H1 (cell line): ENCODE measurements at regions not wholly inside any gene's neighbourhood (a gene's known extent, or its start where the extent isn't known, plus 50 kb on each side); places are given as distances from the start of the nearest gene placed in this dataset.

Experiments used
- CTCF ChIA-PET: fragments of 300-600 bp; sonication (Branson Sonifier 250); formaldehyde crosslinking; loops from one replicate; lab custom pipeline; 2021; ENCODE audit not compliant: partially characterized antibody; lab: Charles Lee
- POLR2A ChIA-PET: fragments of 300-600 bp; sonication (Branson Sonifier 250); formaldehyde crosslinking; loops from one replicate; lab custom pipeline; 2021; ENCODE audit warnings: inconsistent platforms; ENCODE audit not compliant: partially characterized antibody; lab: Charles Lee
- DNase-seq, 2 experiments: peaks; one replicate each; pipeline versions ENCODE4 v3.0.0 to v3.0.0-alpha.2; 2010 to 2022; ENCODE audit warnings: low spot score in 2 of 2, low read depth in 1 of 2, mixed read lengths in 1 of 2
- FAIRE-seq: peaks from 2 replicates; lab custom pipeline; 2011; peaks lifted over from hg19 to GRCh38; lab: Jason Lieb, UNC
- H2AFZ ChIP-seq: 2 replicates; pipeline ENCODE4 v1.8.1; 2012; ENCODE audit warnings: low read length, inconsistent platforms
- H2AK5ac ChIP-seq: 2 replicates; pipeline ENCODE4 v1.6.1; 2013; ENCODE audit warnings: low read depth, low read length
- H2BK120ac ChIP-seq: replicated peaks from 2 replicates; pipeline ENCODE3; 2013; ENCODE audit warnings: low read depth, low read length, inconsistent platforms
- H2BK12ac ChIP-seq: 2 replicates; pipeline ENCODE4 v1.6.1; 2013; ENCODE audit warnings: low read depth, low read length
- H2BK15ac ChIP-seq: 2 replicates; pipeline ENCODE4 v1.6.1; 2013; ENCODE audit warnings: low read length
- H2BK20ac ChIP-seq: 2 replicates; pipeline ENCODE4 v1.6.1; 2013; ENCODE audit warnings: low read length
- H2BK5ac ChIP-seq: 2 replicates; pipeline ENCODE4 v1.6.1; 2013; ENCODE audit warnings: low read depth, low read length
- H3K14ac ChIP-seq: 2 replicates; pipeline ENCODE4 v1.6.1; 2013; ENCODE audit warnings: inconsistent platforms; ENCODE audit not compliant: insufficient read length
- H3K18ac ChIP-seq: 2 replicates; pipeline ENCODE4 v1.6.1; 2013; ENCODE audit warnings: low read length; ENCODE audit errors: extremely low read depth
- H3K23ac ChIP-seq: 2 replicates; pipeline ENCODE4 v1.6.1; 2013; ENCODE audit warnings: inconsistent platforms; ENCODE audit not compliant: insufficient read length
- H3K23me2 ChIP-seq: 2 replicates; pipeline ENCODE4 v1.6.1; 2013; ENCODE audit warnings: low read depth, low read length
- H3K27ac ChIP-seq: 2 replicates; pipeline ENCODE4 v1.6.1; 2011; ENCODE audit warnings: low read depth, low read length, inconsistent platforms
- H3K27me3 ChIP-seq, 4 experiments: replicated peaks in 1 of 4; 1 replicate in 1 of 4; 2 replicates in 3 of 4; pipeline versions ENCODE4 v1.6.1 to v1.8.1; 2011 to 2013; ENCODE audit warnings: low read length in 3 of 4, mild to moderate bottlenecking in 3 of 4, inconsistent platforms in 2 of 4, mixed read lengths in 2 of 4, moderate library complexity in 1 of 4; ENCODE audit not compliant: control insufficient read depth in 3 of 4, insufficient read depth in 3 of 4; ENCODE audit errors: extremely low read depth in 1 of 4
- H3K36me3 ChIP-seq, 4 experiments: 2 replicates each; pipeline versions ENCODE4 v1.6.1 to v1.8.1; 2011 to 2013; ENCODE audit warnings: mild to moderate bottlenecking in 4 of 4, low read length in 3 of 4, moderate library complexity in 2 of 4, control low read depth in 1 of 4, inconsistent platforms in 1 of 4; ENCODE audit not compliant: insufficient read depth in 4 of 4, control insufficient read depth in 2 of 4
- H3K4ac ChIP-seq: replicated peaks from 2 replicates; pipeline ENCODE3; 2013; ENCODE audit warnings: low read length, low read depth, mixed read lengths, inconsistent platforms; ENCODE audit not compliant: insufficient read length
- H3K4me1 ChIP-seq, 4 experiments: replicated peaks in 1 of 4; 1 replicate in 1 of 4; 2 replicates in 3 of 4; pipeline versions ENCODE4 v1.6.1 to v1.8.1; 2011 to 2013; ENCODE audit warnings: low read length in 3 of 4, inconsistent platforms in 2 of 4, mixed read lengths in 1 of 4; ENCODE audit not compliant: insufficient read depth in 4 of 4, control insufficient read depth in 3 of 4
- H3K4me2 ChIP-seq, 2 experiments: 2 replicates each; pipeline versions ENCODE4 v1.6.1 to v1.8.1; 2011 to 2013; ENCODE audit warnings: low read depth in 2 of 2, low read length in 2 of 2, control low read depth in 1 of 2, inconsistent platforms in 1 of 2, mild to moderate bottlenecking in 1 of 2; ENCODE audit not compliant: insufficient read depth in 1 of 2
- H3K4me3 ChIP-seq, 4 experiments: fragments of 200-600, 300-600 bp in 1 of 4; sonication (generic), shearing (Covaris generic), sonication (Bioruptor Twin) in 1 of 4; 2 replicates each; pipeline versions ENCODE4 v1.5.1 to v1.8.1; 2011 to 2016; ENCODE audit warnings: low read length in 4 of 4, low read depth in 3 of 4, control low read depth in 2 of 4, inconsistent platforms in 2 of 4, mild to moderate bottlenecking in 2 of 4, mixed read lengths in 1 of 4, moderate library complexity in 1 of 4; ENCODE audit not compliant: insufficient read depth in 2 of 4; ENCODE audit errors: extremely low read depth in 1 of 4
- H3K56ac ChIP-seq: replicated peaks from 2 replicates; pipeline ENCODE3; 2013; ENCODE audit warnings: low read depth, mild to moderate bottlenecking, mixed read lengths, low read length, inconsistent platforms; ENCODE audit not compliant: insufficient read length
- H3K79me1 ChIP-seq: 2 replicates; pipeline ENCODE4 v1.6.1; 2013; ENCODE audit warnings: low read depth, low read length, control low read depth
- H3K79me2 ChIP-seq, 2 experiments: 2 replicates each; pipeline versions ENCODE4 v1.6.1 to v1.8.1; 2012 to 2013; ENCODE audit warnings: low read length in 2 of 2, mild to moderate bottlenecking in 2 of 2, inconsistent platforms in 1 of 2; ENCODE audit not compliant: insufficient read depth in 2 of 2, control insufficient read depth in 1 of 2
- H3K9ac ChIP-seq, 4 experiments: replicated peaks in 1 of 4; 1 replicate in 1 of 4; 2 replicates in 3 of 4; pipeline versions ENCODE4 v1.6.1 to v1.8.1; 2011 to 2013; ENCODE audit warnings: low read depth in 3 of 4, low read length in 3 of 4, control low read depth in 2 of 4, mild to moderate bottlenecking in 2 of 4, moderate library complexity in 2 of 4, inconsistent platforms in 1 of 4; ENCODE audit errors: extremely low read depth in 1 of 4
- H3K9me3 ChIP-seq, 2 experiments: 2 replicates each; pipeline versions ENCODE4 v1.6.1 to v1.8.1; 2012 to 2013; ENCODE audit warnings: mild to moderate bottlenecking in 2 of 2, moderate library complexity in 2 of 2, control low read depth in 1 of 2, inconsistent platforms in 1 of 2, low read depth in 1 of 2, low read length in 1 of 2, mixed read lengths in 1 of 2; ENCODE audit not compliant: insufficient read depth in 2 of 2
- H4K20me1 ChIP-seq, 2 experiments: replicated peaks in 1 of 2; 2 replicates each; pipeline versions ENCODE3 to v1.8.1; 2011 to 2013; ENCODE audit warnings: inconsistent platforms in 2 of 2, low read length in 2 of 2, mild to moderate bottlenecking in 1 of 2; ENCODE audit not compliant: insufficient read depth in 2 of 2, control insufficient read depth in 1 of 2
- H4K5ac ChIP-seq: 2 replicates; pipeline ENCODE4 v1.6.1; 2013; ENCODE audit warnings: low read length, low read depth, mixed read lengths, inconsistent platforms; ENCODE audit not compliant: insufficient read length
- H4K8ac ChIP-seq: 2 replicates; pipeline ENCODE4 v1.8.0; 2013; ENCODE audit warnings: mild to moderate bottlenecking, moderate library complexity, low read length, inconsistent platforms; ENCODE audit not compliant: insufficient read depth; ENCODE audit errors: extremely low read depth
- H4K91ac ChIP-seq: replicated peaks from 2 replicates; pipeline ENCODE3; 2013; ENCODE audit warnings: low read length, mixed read lengths, inconsistent platforms; ENCODE audit not compliant: insufficient read length
- BACH1 ChIP-seq: IDR thresholded peaks from 2 replicates; pipeline ENCODE4 v1.6.1; 2012; ENCODE audit warnings: low read length, improper control_type of control experiment
- CHD2 ChIP-seq: IDR thresholded peaks from 2 replicates; pipeline ENCODE4 v1.6.1; 2012; ENCODE audit warnings: low read length, improper control_type of control experiment
- E2F6 ChIP-seq: IDR thresholded peaks from 2 replicates; pipeline ENCODE4 v1.6.1; 2012; ENCODE audit warnings: inconsistent platforms
- EGR1 ChIP-seq: IDR thresholded peaks from 2 replicates; pipeline ENCODE4 v1.6.1; 2011; ENCODE audit warnings: low read depth, low read length, borderline replicate concordance
- GTF2F1 ChIP-seq: IDR thresholded peaks from 2 replicates; pipeline ENCODE4 v1.6.1; 2012; ENCODE audit warnings: low read depth, low read length, improper control_type of control experiment, borderline replicate concordance
- PHF8 ChIP-seq: fragments of 200-600 bp; sonication (generic); conservative IDR thresholded peaks from 2 replicates; pipeline ENCODE4 v1.7.1; 2012; ENCODE audit warnings: low read depth, mild to moderate bottlenecking, inconsistent platforms, low read length, moderate library complexity
- RAD21 ChIP-seq, 2 experiments: IDR thresholded peaks in 1 of 2; conservative IDR thresholded peaks in 1 of 2; 2 replicates each; pipeline ENCODE4 v1.6.1; 2011; ENCODE audit warnings: low read depth in 2 of 2, low read length in 2 of 2, improper control_type of control experiment in 1 of 2, inconsistent platforms in 1 of 2, mild to moderate bottlenecking in 1 of 2, moderate library complexity in 1 of 2
- SIN3A ChIP-seq, 2 experiments: IDR thresholded peaks in 1 of 2; conservative IDR thresholded peaks in 1 of 2; 2 replicates each; pipeline ENCODE4 v1.6.1; 2011 to 2012; ENCODE audit warnings: low read length in 2 of 2, improper control_type of control experiment in 1 of 2, low read depth in 1 of 2, mild to moderate bottlenecking in 1 of 2
- SUZ12 ChIP-seq: fragments of 200-600 bp; sonication (generic); IDR thresholded peaks from 2 replicates; pipeline ENCODE4 v1.6.1; 2012; ENCODE audit warnings: mild to moderate bottlenecking, inconsistent platforms, low read length, moderate library complexity, mixed read lengths
- TAF1 ChIP-seq: IDR thresholded peaks from 2 replicates; pipeline ENCODE4 v1.6.1; 2011; ENCODE audit warnings: mild to moderate bottlenecking, low read depth, low read length
- TCF12 ChIP-seq: IDR thresholded peaks from 2 replicates; pipeline ENCODE4 v1.6.1; 2011; ENCODE audit warnings: low read depth, mild to moderate bottlenecking, low read length
- WGBS, 2 experiments: shearing (Covaris generic) in 1 of 2; methylation state at CpG; one replicate each; pipeline versions ENCODE4 v1.1.6 to v1.1.7; 2013 to 2015; ENCODE audit warnings: low lambda C conversion rate in 2 of 2, mixed read lengths in 2 of 2, inconsistent platforms in 1 of 2, low coverage in 1 of 2, missing lambda C conversion rate in 1 of 2; ENCODE audit not compliant: insufficient replicate concordance in 2 of 2, insufficient coverage in 1 of 2, insufficient read length in 1 of 2; ENCODE audit errors: extremely low coverage in 1 of 2, missing lambda C conversion rate in 1 of 2; 5-methylcytosine and 5-hydroxymethylcytosine counted together

GRCh38 chr21:35390013-35390776, 341.1 kb upstream of the RUNX1 start:
- Histone ChIP-seq H3K18ac (no peak overlapping the region), H4K5ac (no peak overlapping the region), H2BK120ac (no peak overlapping the region), H3K4me1 (no peaks in the 10 kb centered on the region), H4K20me1 (no peaks in the 10 kb centered on the region), H3K9me3 (no peaks in the 10 kb centered on the region), H3K23me2 (no peaks in the 10 kb centered on the region), H3K56ac (no peak overlapping the region), H2AFZ (no peak overlapping the region), H4K91ac (no peak overlapping the region), H3K9ac (no peak overlapping the region), H3K27ac (no peak overlapping the region), H4K8ac (no peak overlapping the region), H2BK5ac (no peak overlapping the region), H3K79me1 (no peaks in the 10 kb centered on the region), H2BK15ac (no peak overlapping the region), H2AK5ac (no peak overlapping the region), H3K79me2 (no peaks in the 10 kb centered on the region), H3K27me3 (no peaks in the 10 kb centered on the region), H2BK12ac (no peak overlapping the region), H3K23ac (no peak overlapping the region), H3K4me3 (no peak overlapping the region), H3K36me3 (no peaks in the 10 kb centered on the region), H3K4ac (no peak overlapping the region), H3K14ac (no peak overlapping the region), H3K4me2 (no peak overlapping the region), H2BK20ac (no peak overlapping the region)
- DNase-seq = no peak
- ChIA-PET CTCF (interaction anchor here (1.3 to 2.9 kb wide), 3 partner anchors 10 to 500 kb away, joined by 3 to 9 read pairs (median 6); no protein-coding TSS in a partner anchor), POLR2A (no interaction called here)
- 95% methylated on average over 5 of the region's 5 CpGs; no CpG with 5 or more reads in 1 of the 2 experiments for WGBS, 2 experiments
- FAIRE-seq = no peak
- TF ChIP-seq CHD2 (no peak), BACH1 (no peak), SIN3A (conservative IDR thresholded peaks at IDR 0.05 in 1 of 2, IDR thresholded peaks at IDR 0.05 in 1 of 2; ENCODE audit: low read depth in 1 of 2, low read length in 2 of 2) (no peak), E2F6 (no peak), GTF2F1 (no peak), SUZ12 (no peak), EGR1 (no peak), PHF8 (no peak), TCF12 (no peak), RAD21 (IDR thresholded peaks at IDR 0.05 in 1 of 2, conservative IDR thresholded peaks at IDR 0.05 in 1 of 2; ENCODE audit: low read depth in 2 of 2, low read length in 2 of 2) (no peak), TAF1 (no peak)
